GM12878 (cell line): ENCODE measurements at regions not wholly inside any gene's neighbourhood (a gene's known extent, or its start where the extent isn't known, plus 50 kb on each side); places are given as distances from the start of the nearest gene placed in this dataset.

Experiments
- ATAC-seq: fragments of 200-7000 bp; cut with Tn5 transposase; 3 replicates; pipeline ENCODE4 v1.9.1; 2020; ENCODE audit warnings: mild to moderate bottlenecking, moderate library complexity
- BruUV-seq: library from RNA; stranded (reverse); fragments of 400-500 nt; replicated peaks from 2 replicates; lab custom pipeline; 2021; lab: Mats Ljungman, UMichigan
- CTCF ChIA-PET: fragments of 300-600 bp; sonication (Branson Sonifier 250); formaldehyde crosslinking; extraction: SDS; loops from one replicate; lab custom pipeline; 2021; ENCODE audit warnings: inconsistent platforms; lab: Yijun Ruan, JAX
- POLR2A ChIA-PET: fragments of 350-600 bp; formaldehyde crosslinking; extraction: SDS; loops from one replicate; lab custom pipeline; 2021; ENCODE audit warnings: inconsistent platforms; lab: Charles Lee
- RAD21 ChIA-PET: fragments of 300-600 bp; sonication (Branson Sonifier 250); formaldehyde crosslinking; loops from one replicate; lab custom pipeline; 2023; ENCODE audit warnings: antibody characterized with exemption; ENCODE audit not compliant: unreplicated experiment; lab: Charles Lee
- SMC1A ChIA-PET: fragments of 300-600 bp; sonication (Branson Sonifier 250); formaldehyde crosslinking; loops from one replicate; lab custom pipeline; 2023; ENCODE audit not compliant: unreplicated experiment, uncharacterized antibody; lab: Charles Lee
- DNase-seq: peaks from one replicate; pipeline ENCODE4 v3.0.0-alpha.2; 2011; ENCODE audit warnings: low read depth, low spot score
- FAIRE-seq: peaks from 3 replicates; lab custom pipeline; 2011; peaks lifted over from hg19 to GRCh38; lab: Jason Lieb, UNC
- H2AFZ ChIP-seq: 2 replicates; pipeline ENCODE4 v1.6.0; 2011; ENCODE audit warnings: low read depth, low read length, control low read depth; ENCODE audit not compliant: control insufficient read depth
- H3K27ac ChIP-seq: 2 replicates; pipeline ENCODE4 v1.5.1; 2011; ENCODE audit warnings: control low read depth; ENCODE audit not compliant: control insufficient read depth, insufficient read depth
- H3K27me3 ChIP-seq, 2 experiments: replicated peaks in 1 of 2; 2 replicates each; pipeline versions ENCODE4 v1.6.0 to v1.6.1; 2011; ENCODE audit warnings: low read length in 1 of 2; ENCODE audit not compliant: control insufficient read depth in 2 of 2, insufficient read depth in 2 of 2
- H3K36me3 ChIP-seq, 2 experiments: 2 replicates each; pipeline ENCODE4 v1.5.1; 2011; ENCODE audit warnings: low read length in 1 of 2; ENCODE audit not compliant: control insufficient read depth in 2 of 2, insufficient read depth in 2 of 2
- H3K4me1 ChIP-seq: 2 replicates; pipeline ENCODE4 v1.6.1; 2011; ENCODE audit warnings: mild to moderate bottlenecking, low read length, moderate library complexity, mixed read lengths; ENCODE audit not compliant: control insufficient read depth, insufficient read depth
- H3K4me2 ChIP-seq: 2 replicates; pipeline ENCODE4 v1.6.0; 2011; ENCODE audit warnings: control low read depth; ENCODE audit not compliant: control insufficient read depth, insufficient read depth
- H3K4me3 ChIP-seq: fragments of 200-600 bp; sonication (generic); 2 replicates; pipeline ENCODE4 v1.5.1; 2016
- H3K79me2 ChIP-seq: 2 replicates; pipeline ENCODE4 v1.6.0; 2011; ENCODE audit warnings: low read length; ENCODE audit not compliant: control insufficient read depth, insufficient read depth
- H3K9ac ChIP-seq: 2 replicates; pipeline ENCODE4 v1.8.0; 2011; ENCODE audit warnings: low read length, control low read depth, mixed read lengths; ENCODE audit not compliant: control insufficient read depth, insufficient read depth
- H3K9me3 ChIP-seq: replicated peaks from 3 replicates; pipeline ENCODE4 v1.5.1; 2011; ENCODE audit warnings: mild to moderate bottlenecking, low read length; ENCODE audit not compliant: control insufficient read depth, insufficient read depth
- H4K20me1 ChIP-seq: 2 replicates; pipeline ENCODE4 v1.6.0; 2011; ENCODE audit not compliant: control insufficient read depth, insufficient read depth
- BHLHE40 ChIP-seq, 2 experiments: fragments of 450-650 bp in 1 of 2; IDR thresholded peaks; 2 replicates each; pipeline ENCODE4 v1.6.1; 2011 to 2017; ENCODE audit warnings: low read depth in 2 of 2, borderline replicate concordance in 1 of 2, improper control_type of control experiment in 1 of 2, low read length in 1 of 2, mild to moderate bottlenecking in 1 of 2
- EGR1 ChIP-seq, 2 experiments: IDR thresholded peaks; 1 replicate in 1 of 2; 2 replicates in 1 of 2; pipeline ENCODE4 v1.6.1; 2011 to 2012; ENCODE audit warnings: low read depth in 2 of 2, low read length in 2 of 2, borderline replicate concordance in 1 of 2, mild to moderate bottlenecking in 1 of 2, moderate library complexity in 1 of 2
- IRF5 ChIP-seq: fragments of 450-650 bp; IDR thresholded peaks from 2 replicates; pipeline ENCODE4 v1.6.1; 2017; ENCODE audit warnings: borderline replicate concordance
- KAT2A ChIP-seq: conservative IDR thresholded peaks from 2 replicates; pipeline ENCODE4 v1.6.1; 2011; ENCODE audit warnings: low read depth, low read length; ENCODE audit not compliant: control insufficient read depth
- KDM1A ChIP-seq: fragments of 200-600 bp; sonication (generic); IDR thresholded peaks from 2 replicates; pipeline ENCODE4 v1.6.1; 2016; ENCODE audit warnings: borderline replicate concordance
- KLF5 ChIP-seq: fragments of 450-650 bp; IDR thresholded peaks from 2 replicates; pipeline ENCODE4 v1.6.1; 2014; ENCODE audit warnings: mild to moderate bottlenecking; ENCODE audit not compliant: partially characterized antibody
- LARP7 ChIP-seq: fragments of 450-650 bp; IDR thresholded peaks from 2 replicates; pipeline ENCODE4 v1.6.1; 2017; ENCODE audit warnings: mild to moderate bottlenecking
- POLR2AphosphoS5 ChIP-seq: IDR thresholded peaks from 2 replicates; pipeline ENCODE4 v1.6.1; 2011; ENCODE audit warnings: mild to moderate bottlenecking, low read length, inconsistent platforms
- POU2F2 ChIP-seq: IDR thresholded peaks from 3 replicates; pipeline ENCODE4 v1.6.1; 2011; ENCODE audit warnings: low read depth, mild to moderate bottlenecking, low read length, borderline replicate concordance
- PRDM15 ChIP-seq: fragments of 450-650 bp; formaldehyde crosslinking; IDR thresholded peaks from 2 replicates; pipeline ENCODE4 v1.4.0; 2020; ENCODE audit warnings: mild to moderate bottlenecking, moderate library complexity
- SREBF1 ChIP-seq: IDR thresholded peaks from 2 replicates; pipeline ENCODE4 v1.6.1; 2012; ENCODE audit warnings: mild to moderate bottlenecking, low read length
- TCF12 ChIP-seq: IDR thresholded peaks from 2 replicates; pipeline ENCODE4 v1.6.1; 2011; ENCODE audit warnings: low read depth, mild to moderate bottlenecking, low read length
- ZBTB11 ChIP-seq: fragments of 450-650 bp; formaldehyde crosslinking; IDR thresholded peaks from 2 replicates; pipeline ENCODE4 v1.5.0; 2022; ENCODE audit warnings: mild to moderate bottlenecking, missing genetic modification characterization
- ZZZ3 ChIP-seq: IDR thresholded peaks from 2 replicates; pipeline ENCODE4 v1.6.1; 2011; ENCODE audit warnings: low read depth; ENCODE audit not compliant: control insufficient read depth, insufficient read length
- WGBS: methylation state at CpG from one replicate; pipeline ENCODE4 v1.1.6; 2016; ENCODE audit warnings: low lambda C conversion rate; ENCODE audit not compliant: insufficient replicate concordance, insufficient coverage; ENCODE audit errors: missing lambda C conversion rate; 5-methylcytosine and 5-hydroxymethylcytosine counted together
- in situ Hi-C: fragments of 300-500 bp; cut with MboI; formaldehyde crosslinking; loops from 9 replicates; pipeline ENCODE4 v1.14.3; 2018; ENCODE audit warnings: mixed read lengths
- intact Hi-C: fragments of 100-400 bp; cut with micrococcal nuclease; formaldehyde crosslinking; loops from one replicate; pipeline ENCODE4 v1.14.2; 2022; ENCODE audit not compliant: unreplicated experiment
- TF ChIP-seq, protein P1 (sequence below): fragments of 450-650 bp; IDR thresholded peaks from 2 replicates; pipeline ENCODE4 v1.6.1; 2014; ENCODE audit warnings: mild to moderate bottlenecking

DNA sequence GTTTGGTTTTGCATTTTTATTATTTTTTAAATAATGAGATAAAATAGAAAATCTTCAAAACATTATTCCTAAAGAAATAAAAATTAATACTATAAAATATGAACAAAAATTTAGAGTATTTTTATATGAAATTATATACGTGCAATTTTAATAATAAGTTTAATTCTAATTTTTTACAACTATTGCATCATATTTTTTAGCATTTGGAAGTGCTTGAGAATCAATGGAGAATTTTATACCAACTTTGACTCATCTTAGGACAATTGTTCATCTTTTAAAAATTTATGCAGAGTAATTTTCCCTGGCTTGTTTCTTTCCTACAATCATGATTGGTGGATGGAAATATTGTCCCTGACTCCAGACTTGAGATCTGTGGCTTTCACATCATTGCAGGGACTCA lies 362.5 kb downstream of the MRPL39 start:
- no peak for ATAC-seq
- Histone ChIP-seq H3K4me3 (no peak overlapping the region), H3K27me3 (no peaks in the 10 kb centered on the region), H3K4me2 (no peak overlapping the region), H2AFZ (no peak overlapping the region), H3K9ac (no peak overlapping the region), H3K79me2 (no peaks in the 10 kb centered on the region), H4K20me1 (no peaks in the 10 kb centered on the region), H3K27ac (no peak overlapping the region), H3K36me3 (no peaks in the 10 kb centered on the region; a peak in 1 of 4 replicates), H3K9me3 (peaks cover 3% of the 10 kb centered on the region; the same call in 1 of the 3 replicates), H3K4me1 (no peaks in the 10 kb centered on the region)
- SMC1A ChIA-PET: no interaction called here
- WGBS: 43% methylated on average over 1 of the region's 1 CpG
- DNase-seq: no peak
- RAD21 ChIA-PET: no interaction called here
- intact Hi-C loops: no loop called here
- in situ Hi-C loops: no loop called here
- no peak for FAIRE-seq
- CTCF ChIA-PET: no interaction called here
- POLR2A ChIA-PET: no interaction called here
- BruUV-seq: no TSS peak
- no peak for TF ChIP-seq ZZZ3
- no peak for TF ChIP-seq LARP7
- no peak for TF ChIP-seq BHLHE40 (IDR thresholded peaks at IDR 0.05; ENCODE audit: borderline replicate concordance in 1 of 2, low read depth in 2 of 2, low read length in 1 of 2)
- TF ChIP-seq ZBTB11 (CRISPR knock-in tag): no peak
- TF ChIP-seq POU2F2: no peak
- TF ChIP-seq, protein P1, sequence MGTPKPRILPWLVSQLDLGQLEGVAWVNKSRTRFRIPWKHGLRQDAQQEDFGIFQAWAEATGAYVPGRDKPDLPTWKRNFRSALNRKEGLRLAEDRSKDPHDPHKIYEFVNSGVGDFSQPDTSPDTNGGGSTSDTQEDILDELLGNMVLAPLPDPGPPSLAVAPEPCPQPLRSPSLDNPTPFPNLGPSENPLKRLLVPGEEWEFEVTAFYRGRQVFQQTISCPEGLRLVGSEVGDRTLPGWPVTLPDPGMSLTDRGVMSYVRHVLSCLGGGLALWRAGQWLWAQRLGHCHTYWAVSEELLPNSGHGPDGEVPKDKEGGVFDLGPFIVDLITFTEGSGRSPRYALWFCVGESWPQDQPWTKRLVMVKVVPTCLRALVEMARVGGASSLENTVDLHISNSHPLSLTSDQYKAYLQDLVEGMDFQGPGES: no peak
- no peak for TF ChIP-seq EGR1 (IDR thresholded peaks at IDR 0.05; ENCODE audit: borderline replicate concordance in 1 of 2, low read depth in 2 of 2, low read length in 2 of 2)
- TF ChIP-seq KLF5: no peak
- no peak for TF ChIP-seq IRF5
- TF ChIP-seq SREBF1: no peak
- TF ChIP-seq POLR2AphosphoS5: no peak
- TF ChIP-seq KDM1A: no peak
- no peak for TF ChIP-seq PRDM15 (CRISPR knock-in tag)
- no peak for TF ChIP-seq TCF12
- no peak for TF ChIP-seq KAT2A
